Ishikawa (cell line): ENCODE measurements at regions not wholly inside any gene's neighbourhood (a gene's known extent, or its start where the extent isn't known, plus 50 kb on each side); places are given as distances from the start of the nearest gene placed in this dataset.

ENCODE experiments used
- CEBPB ChIP-seq: IDR thresholded peaks from 2 replicates; pipeline ENCODE4 v1.6.1; 2012
- CREB1 ChIP-seq: IDR thresholded peaks from 2 replicates; pipeline ENCODE4 v1.6.1; 2012; ENCODE audit warnings: low read depth
- EGR1 ChIP-seq: IDR thresholded peaks from 2 replicates; pipeline ENCODE4 v1.6.1; 2012
- EP300 ChIP-seq: IDR thresholded peaks from 2 replicates; pipeline ENCODE4 v1.6.1; 2012; ENCODE audit warnings: borderline replicate concordance
- FOXM1 ChIP-seq: IDR thresholded peaks from 2 replicates; pipeline ENCODE4 v1.6.1; 2012; ENCODE audit warnings: low read depth, borderline replicate concordance
- MAX ChIP-seq: IDR thresholded peaks from 2 replicates; pipeline ENCODE4 v1.6.1; 2012
- NFIC ChIP-seq: IDR thresholded peaks from 2 replicates; pipeline ENCODE4 v1.6.1; 2012
- RAD21 ChIP-seq: IDR thresholded peaks from 2 replicates; pipeline ENCODE4 v1.6.1; 2012; ENCODE audit warnings: low read depth
- TAF1 ChIP-seq: IDR thresholded peaks from 2 replicates; pipeline ENCODE4 v1.6.1; 2012; ENCODE audit warnings: low read depth, mild to moderate bottlenecking
- TCF12 ChIP-seq: IDR thresholded peaks from 2 replicates; pipeline ENCODE4 v1.6.1; 2012; ENCODE audit warnings: low read depth
- TEAD4 ChIP-seq: IDR thresholded peaks from 2 replicates; pipeline ENCODE4 v1.6.1; 2012
- YY1 ChIP-seq: IDR thresholded peaks from 2 replicates; pipeline ENCODE4 v1.6.1; 2012; ENCODE audit warnings: low read depth
- ZBTB7A ChIP-seq: IDR thresholded peaks from 2 replicates; pipeline ENCODE4 v1.6.1; 2012; ENCODE audit warnings: low read depth
- TF ChIP-seq, protein P1 (sequence below): IDR thresholded peaks from 2 replicates; pipeline ENCODE4 v1.6.1; 2012; ENCODE audit warnings: low read depth, mild to moderate bottlenecking
- TF ChIP-seq, protein P2 (sequence below): IDR thresholded peaks from 2 replicates; pipeline ENCODE4 v1.6.1; 2012

GRCh38 chr22:47672526-47672925, 910.1 kb downstream of the TBC1D22A start:
- TF ChIP-seq EP300: no peak
- no peak for TF ChIP-seq NFIC
- no peak for TF ChIP-seq FOXM1
- no peak for TF ChIP-seq ZBTB7A
- TF ChIP-seq, protein P1, sequence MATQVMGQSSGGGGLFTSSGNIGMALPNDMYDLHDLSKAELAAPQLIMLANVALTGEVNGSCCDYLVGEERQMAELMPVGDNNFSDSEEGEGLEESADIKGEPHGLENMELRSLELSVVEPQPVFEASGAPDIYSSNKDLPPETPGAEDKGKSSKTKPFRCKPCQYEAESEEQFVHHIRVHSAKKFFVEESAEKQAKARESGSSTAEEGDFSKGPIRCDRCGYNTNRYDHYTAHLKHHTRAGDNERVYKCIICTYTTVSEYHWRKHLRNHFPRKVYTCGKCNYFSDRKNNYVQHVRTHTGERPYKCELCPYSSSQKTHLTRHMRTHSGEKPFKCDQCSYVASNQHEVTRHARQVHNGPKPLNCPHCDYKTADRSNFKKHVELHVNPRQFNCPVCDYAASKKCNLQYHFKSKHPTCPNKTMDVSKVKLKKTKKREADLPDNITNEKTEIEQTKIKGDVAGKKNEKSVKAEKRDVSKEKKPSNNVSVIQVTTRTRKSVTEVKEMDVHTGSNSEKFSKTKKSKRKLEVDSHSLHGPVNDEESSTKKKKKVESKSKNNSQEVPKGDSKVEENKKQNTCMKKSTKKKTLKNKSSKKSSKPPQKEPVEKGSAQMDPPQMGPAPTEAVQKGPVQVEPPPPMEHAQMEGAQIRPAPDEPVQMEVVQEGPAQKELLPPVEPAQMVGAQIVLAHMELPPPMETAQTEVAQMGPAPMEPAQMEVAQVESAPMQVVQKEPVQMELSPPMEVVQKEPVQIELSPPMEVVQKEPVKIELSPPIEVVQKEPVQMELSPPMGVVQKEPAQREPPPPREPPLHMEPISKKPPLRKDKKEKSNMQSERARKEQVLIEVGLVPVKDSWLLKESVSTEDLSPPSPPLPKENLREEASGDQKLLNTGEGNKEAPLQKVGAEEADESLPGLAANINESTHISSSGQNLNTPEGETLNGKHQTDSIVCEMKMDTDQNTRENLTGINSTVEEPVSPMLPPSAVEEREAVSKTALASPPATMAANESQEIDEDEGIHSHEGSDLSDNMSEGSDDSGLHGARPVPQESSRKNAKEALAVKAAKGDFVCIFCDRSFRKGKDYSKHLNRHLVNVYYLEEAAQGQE: no peak
- TF ChIP-seq, protein P2, sequence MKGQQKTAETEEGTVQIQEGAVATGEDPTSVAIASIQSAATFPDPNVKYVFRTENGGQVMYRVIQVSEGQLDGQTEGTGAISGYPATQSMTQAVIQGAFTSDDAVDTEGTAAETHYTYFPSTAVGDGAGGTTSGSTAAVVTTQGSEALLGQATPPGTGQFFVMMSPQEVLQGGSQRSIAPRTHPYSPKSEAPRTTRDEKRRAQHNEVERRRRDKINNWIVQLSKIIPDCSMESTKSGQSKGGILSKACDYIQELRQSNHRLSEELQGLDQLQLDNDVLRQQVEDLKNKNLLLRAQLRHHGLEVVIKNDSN: no peak
- no peak for TF ChIP-seq TEAD4
- TF ChIP-seq CREB1: no peak

GRCh38 chr22:47665151-47665550, 902.7 kb downstream of the TBC1D22A start:
- TF ChIP-seq ZBTB7A (no peak), RAD21 (no peak)

GRCh38 chr22:47663615-47664605, 901.5 kb downstream of the TBC1D22A start:
- TF ChIP-seq ZBTB7A (no peak), YY1 (no peak), MAX (no peak), RAD21 (no peak), EP300 (no peak), NFIC (no peak), TEAD4 (no peak), CEBPB (no peak)
- TF ChIP-seq, protein P1: no peak
- TF ChIP-seq, protein P2: no peak

DNA sequence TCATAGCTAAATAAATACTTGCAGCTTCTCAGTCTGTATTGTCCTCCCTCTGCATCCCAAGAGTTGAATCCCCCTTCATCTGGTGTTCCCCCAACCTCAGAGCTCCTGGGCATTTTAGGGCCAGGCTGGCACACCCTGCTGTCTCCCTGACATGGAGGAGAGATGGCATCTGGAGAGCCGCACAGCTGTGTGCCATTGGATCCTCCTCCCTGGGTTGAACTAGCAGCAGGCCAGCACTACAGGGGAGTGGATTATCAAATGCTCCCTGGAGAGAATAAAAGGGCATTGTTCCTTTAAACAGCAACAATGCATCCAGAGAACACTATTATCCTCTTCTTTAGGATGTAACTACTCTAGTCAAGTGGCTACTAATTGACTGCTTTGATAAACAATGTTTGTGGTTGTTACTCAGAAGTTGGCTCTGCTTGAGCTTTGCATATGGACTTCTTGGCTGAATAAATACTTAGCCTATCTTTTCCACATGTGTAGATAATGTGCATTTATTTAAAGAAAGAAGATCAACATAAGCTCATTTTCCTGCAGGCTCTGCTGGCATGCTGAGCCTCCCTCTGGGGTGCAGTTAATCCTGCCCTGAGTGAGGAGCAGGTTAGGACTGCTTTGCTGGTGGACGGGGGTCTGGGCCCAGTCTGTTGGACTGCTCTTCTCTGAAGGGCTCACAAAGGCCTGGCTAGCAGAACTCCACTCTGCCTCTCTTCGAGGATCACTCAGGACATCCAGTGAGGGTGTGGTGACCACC, 897.2 kb downstream of the TBC1D22A start:
- TF ChIP-seq RAD21 (no peak), TEAD4 (no peak), MAX (no peak), TCF12 (no peak), EP300 (no peak), TAF1 (no peak), ZBTB7A (no peak), NFIC (no peak), CREB1 (no peak), CEBPB (no peak), YY1 (no peak), EGR1 (no peak), FOXM1 (no peak)
- TF ChIP-seq, protein P2: no peak
- TF ChIP-seq, protein P1: no peak
